Activated CD4-positive, alpha-beta T cell treated with anti-CD3 and anti-CD28 coated beads, Interleukin-2, amount 50 U/mL, for 4 hours (primary cell): ENCODE measurements at regions not wholly inside any gene's neighbourhood (a gene's known extent, or its start where the extent isn't known, plus 50 kb on each side); places are given as distances from the start of the nearest gene placed in this dataset.

Experiments used
- DNase-seq, 2 experiments: peaks; one replicate each; pipeline ENCODE4 v3.0.0-alpha.2; 2020

- no peak for DNase-seq
Measured at GRCh38 chr4:181193131-181193930, 1049.9 kb upstream of the TENM3 start.

DNA sequence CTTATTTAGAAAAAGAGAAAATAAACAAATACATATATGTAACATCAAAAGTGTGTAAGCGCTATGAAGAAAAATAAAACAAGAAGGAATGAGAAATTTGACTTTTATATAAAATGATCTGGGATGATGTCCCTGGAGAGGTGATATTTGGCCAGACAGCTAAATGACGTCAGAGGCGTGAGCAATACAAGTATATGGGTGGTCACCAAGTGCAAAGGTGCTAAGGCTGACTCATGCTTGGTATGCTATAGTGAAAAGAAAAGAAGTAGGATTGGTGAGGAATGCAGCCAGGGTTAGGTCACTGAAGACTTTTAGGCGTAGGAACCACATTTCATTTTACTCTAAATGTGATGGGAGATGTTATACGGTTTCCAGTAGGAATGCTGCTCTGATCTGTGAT, 1049.1 kb upstream of the TENM3 start:
- no peak for DNase-seq

GRCh38 chr4:181200076-181200475, 1043.1 kb upstream of the TENM3 start:
- DNase-seq: no peak

DNA sequence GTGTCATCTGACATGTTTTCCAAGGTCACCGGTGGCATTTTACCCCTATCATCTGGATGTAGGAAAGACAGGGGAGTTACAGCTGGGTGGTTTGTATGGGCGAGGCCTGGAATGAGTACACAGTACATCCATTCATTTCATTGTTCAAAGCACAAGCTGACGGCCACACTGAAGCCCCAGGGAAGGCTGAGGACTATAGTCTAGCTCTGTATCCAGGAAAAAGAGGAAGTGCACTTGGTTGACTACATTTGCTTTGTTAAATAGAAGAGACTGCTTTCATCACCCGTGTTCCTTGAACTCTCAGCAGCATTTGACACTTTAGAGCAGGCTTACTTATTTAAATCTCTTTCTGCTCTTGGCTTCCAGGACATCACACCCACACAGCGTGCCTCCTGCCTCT, 1041.0 kb upstream of the TENM3 start:
- no peak for DNase-seq

- DNase-seq: no peak
Measured at GRCh38 chr4:181204109-181204508, 1039.1 kb upstream of the TENM3 start.

GRCh38 chr4:181213551-181213950, 1029.7 kb upstream of the TENM3 start:
- DNase-seq: no peak

DNA sequence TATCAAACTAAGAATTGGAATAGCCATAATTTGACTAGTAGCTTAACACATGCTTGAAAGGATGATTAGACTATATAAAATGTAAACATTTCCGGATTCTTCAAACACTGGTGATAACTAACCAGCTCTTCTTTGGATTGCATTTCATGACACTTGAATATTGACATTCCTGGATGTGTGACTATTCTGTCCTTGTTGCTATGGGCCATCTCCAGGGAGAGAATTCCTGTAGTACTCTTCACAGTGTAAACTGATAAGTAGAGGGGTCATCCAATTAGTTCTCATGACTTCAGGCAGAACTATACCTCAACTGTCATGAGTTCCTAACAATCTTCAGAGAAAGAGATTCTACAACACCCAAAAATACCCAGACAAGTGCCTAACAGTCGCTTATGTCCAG, 1026.7 kb upstream of the TENM3 start:
- no peak for DNase-seq

DNA sequence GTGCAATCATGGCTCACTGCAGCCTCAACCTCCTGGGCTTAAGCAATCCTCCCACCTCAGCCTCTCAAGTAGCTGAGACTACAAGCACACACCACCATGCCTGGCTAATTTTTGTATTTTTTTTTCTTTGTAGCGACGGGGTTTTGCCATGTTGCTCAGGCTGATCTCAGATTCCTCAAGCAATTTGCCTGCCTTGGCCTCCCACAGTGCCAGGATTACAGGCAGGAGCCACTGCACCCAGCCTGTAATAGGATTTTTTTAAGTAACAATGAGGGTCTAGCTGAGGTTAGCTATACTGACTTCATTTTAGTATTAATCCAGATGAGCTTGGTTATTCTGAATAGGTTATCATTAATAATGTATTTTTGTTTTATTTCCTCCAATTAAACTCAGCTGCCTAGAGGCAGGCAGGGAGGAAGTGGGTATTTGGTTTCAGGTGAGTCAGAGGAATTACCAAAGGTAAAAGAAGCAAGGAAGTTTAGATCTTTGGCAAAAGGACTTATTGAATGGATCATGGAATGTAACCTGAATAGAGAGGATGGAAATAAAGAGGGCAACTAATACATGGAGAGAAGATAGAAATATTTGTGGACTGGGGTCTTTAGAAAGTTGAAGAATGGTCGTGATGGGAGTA, 1023.3 kb upstream of the TENM3 start:
- no peak for DNase-seq

GRCh38 chr4:181224852-181225251, 1018.4 kb upstream of the TENM3 start:
- DNase-seq: no peak

DNA sequence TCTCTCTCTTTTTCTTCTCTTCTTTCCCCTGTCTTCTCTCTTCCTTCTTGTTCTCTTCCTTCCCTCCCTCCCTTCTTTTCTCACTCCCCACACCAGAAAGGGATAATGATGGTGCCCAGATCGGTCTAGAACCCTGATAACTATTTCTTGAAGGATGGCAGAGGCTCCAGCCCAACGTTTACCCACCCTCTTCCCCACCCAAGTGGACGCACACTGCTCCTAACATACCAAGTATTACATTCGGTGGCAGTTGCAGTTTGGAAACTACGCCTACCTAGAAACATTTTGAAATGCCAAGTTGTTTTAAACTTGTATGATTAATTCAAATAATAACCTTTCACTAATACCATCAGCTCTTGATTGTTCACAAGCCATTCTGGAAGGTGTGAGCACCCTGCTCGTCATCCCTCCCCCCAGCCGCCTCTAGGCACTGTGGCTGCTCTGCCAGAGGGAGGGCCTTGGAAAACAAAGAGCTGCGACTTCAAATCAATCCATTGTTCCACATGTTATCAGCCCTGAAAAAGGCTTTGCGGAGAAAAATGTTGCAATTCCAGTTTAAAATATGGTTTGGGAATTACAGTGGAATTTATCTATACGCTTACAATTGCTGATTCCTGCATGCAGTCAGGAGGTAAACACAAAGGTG, 1017.5 kb upstream of the TENM3 start:
- no peak for DNase-seq

- DNase-seq: no peak
Measured at GRCh38 chr4:181234951-181235680, 1008.1 kb upstream of the TENM3 start.

DNA sequence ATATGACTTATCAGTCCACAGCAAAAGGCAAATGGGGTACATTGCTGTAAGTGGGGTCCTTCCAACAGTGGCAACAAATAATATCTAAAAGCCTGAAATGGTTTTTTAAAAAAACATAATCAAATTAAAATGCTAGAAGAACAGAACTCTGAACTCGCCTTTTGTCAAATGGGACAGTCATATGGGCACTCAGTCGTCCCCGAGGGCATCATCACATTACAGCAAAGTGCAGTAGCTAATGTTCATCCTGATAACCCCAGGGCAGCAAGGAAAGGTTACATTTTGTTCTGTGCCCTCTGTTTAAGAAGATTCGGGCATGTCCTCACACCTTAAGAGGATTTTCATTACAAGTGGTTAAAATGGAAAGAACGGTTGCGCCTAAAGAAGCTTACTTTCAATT, 997.9 kb upstream of the TENM3 start:
- DNase-seq: no peak

DNA sequence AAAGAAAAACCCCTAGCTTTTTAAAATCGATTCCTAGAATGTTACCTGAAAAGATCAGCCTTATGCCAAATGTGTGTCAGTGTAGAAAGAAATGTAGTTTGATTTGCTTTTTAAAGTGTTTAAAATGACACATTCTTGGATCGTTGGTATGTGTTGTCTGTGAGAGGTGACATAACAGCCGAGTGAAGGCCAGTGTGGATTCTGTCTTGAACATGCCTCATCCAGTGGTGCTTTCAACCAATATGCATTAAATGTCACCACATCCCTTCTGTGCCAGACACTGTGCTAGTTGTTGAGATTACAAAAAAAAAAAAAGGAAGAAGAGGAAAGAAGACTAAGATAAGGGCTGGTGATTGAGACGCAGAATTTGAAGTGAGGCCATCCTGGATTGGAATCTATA, 994.2 kb upstream of the TENM3 start:
- DNase-seq: no peak

- no peak for DNase-seq
Measured at GRCh38 chr4:181254771-181255170, 988.4 kb upstream of the TENM3 start.

GRCh38 chr4:181258569-181258968, 984.6 kb upstream of the TENM3 start:
- no peak for DNase-seq

DNA sequence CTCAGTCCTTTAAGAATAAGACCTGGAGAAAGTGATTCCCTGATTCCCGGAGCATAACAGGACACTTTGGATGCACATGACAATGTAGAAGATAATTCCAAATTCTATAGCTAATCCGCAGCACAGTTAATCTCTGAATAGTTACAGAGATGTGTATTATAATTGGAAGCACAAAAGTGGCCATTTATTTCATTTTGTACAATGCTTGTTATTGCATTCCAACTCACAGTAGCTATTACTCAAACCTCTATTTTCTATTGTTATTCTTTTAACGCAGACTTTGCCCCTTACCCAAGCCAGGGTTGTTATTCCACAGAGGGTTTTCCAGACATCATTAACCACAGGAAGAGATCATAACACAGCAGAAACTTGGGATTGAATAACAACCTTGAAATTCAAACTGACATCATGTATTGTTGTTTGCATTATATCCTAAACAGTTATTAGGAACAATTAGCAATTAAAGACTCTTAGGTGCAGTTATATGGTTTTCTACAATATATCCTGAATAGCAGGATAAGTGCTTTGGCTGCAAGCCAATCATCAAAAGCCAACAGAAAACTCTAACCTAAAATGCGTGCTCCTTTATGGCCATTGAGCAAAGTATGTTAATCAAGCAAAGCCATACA, 984.0 kb upstream of the TENM3 start:
- no peak for DNase-seq

- no peak for DNase-seq
Measured at GRCh38 chr4:181261279-181261678, 981.9 kb upstream of the TENM3 start.

DNA sequence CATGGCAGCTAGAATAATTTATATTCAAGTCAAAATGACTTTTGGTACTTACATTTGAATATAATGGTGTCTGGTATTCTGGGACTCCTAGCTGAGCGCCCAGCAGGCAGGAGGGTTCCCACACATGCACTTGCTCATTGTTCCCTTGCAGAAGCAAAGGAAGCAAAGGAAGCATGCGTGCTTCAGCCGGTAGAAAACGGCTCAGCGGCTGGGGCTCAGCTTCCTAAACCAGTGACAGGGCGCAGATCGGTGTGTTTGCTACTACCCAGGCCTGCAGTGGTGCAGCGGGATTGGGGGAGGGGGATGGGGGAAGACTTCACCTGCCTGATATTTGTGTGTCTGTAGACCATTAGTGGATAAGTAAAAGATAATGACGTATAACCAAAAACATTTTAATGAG, 978.3 kb upstream of the TENM3 start:
- no peak for DNase-seq

- DNase-seq: no peak
Measured at GRCh38 chr4:181265370-181265769, 977.8 kb upstream of the TENM3 start.

GRCh38 chr4:181271116-181271640, 972.0 kb upstream of the TENM3 start:
- no peak for DNase-seq

DNA sequence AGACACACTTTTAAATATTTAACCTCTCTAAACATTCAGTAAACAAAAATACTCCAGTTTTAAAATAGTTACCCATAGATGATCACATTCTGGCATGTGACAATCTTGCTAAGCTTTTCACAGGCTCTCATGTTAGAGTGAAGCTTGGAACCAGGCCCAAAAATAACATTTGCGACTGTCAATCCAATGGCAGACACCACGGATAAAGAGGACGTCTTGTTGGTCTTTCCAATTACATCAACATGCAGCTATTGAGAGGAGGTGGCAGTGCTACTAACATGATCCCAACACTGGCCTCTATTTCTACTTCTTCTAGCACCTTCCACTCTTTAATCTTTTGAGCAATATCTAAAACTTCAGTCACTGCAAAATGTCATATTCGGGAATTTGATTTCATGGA, 970.8 kb upstream of the TENM3 start:
- no peak for DNase-seq

DNA sequence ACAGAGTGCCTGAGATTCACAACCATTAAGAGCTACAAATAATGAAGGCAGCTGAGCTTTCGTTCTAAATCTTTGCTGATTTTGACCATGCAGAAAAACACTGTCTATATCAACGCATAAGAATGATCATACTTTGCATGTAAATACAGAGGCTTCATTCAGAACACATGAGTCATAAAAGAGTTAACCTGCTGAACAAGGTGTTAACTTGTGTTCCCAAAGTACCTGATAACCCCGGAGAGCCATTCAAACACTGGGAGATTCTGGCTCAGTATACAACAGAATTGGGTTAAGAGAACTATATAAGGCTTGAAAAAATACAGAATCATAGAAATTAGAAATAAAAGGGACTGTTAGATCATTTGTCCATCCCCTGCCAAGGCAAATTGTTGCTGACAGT, 964.3 kb upstream of the TENM3 start:
- DNase-seq: no peak

GRCh38 chr4:181281451-181281850, 961.8 kb upstream of the TENM3 start:
- DNase-seq: no peak
